ENCODE measurements at regions not wholly inside any gene's neighbourhood (a gene's known extent, or its start where the extent isn't known, plus 50 kb on each side); places are given as distances from the start of the nearest gene placed in this dataset.

DNA sequence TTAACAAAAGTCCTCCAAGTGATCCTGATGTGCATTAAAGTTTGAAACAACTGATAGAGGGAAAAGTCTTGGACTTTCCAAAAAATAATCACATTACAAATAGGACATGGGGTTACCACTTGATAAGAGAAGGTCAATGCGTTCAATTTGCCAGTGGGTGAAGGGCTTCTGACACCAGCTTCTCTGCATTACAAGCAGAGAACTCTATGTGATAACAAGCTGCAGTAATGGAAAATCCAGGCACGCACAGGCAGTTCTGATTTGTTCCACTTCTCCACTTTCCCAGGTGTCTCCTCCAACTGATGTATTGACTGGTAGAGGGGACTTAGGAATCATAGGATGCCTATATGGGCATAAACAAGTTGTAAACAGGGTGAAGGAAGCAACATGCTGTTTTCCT, 234.0 kb upstream of the MGAT5 start:
- POLR2A ChIA-PET: no interaction called here
- H3K9me3 ChIP-seq (ENCODE audit: control insufficient read depth in 1 of 2, insufficient read depth in 1 of 2, low read depth in 1 of 2, low read length in 2 of 2): no peaks in the 10 kb centered on the region
- H3K79me2 ChIP-seq (ENCODE audit: insufficient read depth, low read length): no peaks in the 10 kb centered on the region
- H4K20me1 ChIP-seq (ENCODE audit: insufficient read depth): no peaks in the 10 kb centered on the region
- CTCF ChIA-PET: no interaction called here
- no peaks in the 10 kb centered on the region for H3K27me3 ChIP-seq (ENCODE audit: insufficient read depth, low read length)
- no peaks in the 10 kb centered on the region for H3K9me2 ChIP-seq (ENCODE audit: insufficient read depth)
- no peak overlapping the region for H3K4me3 ChIP-seq (replicated peaks in 1 of 2; ENCODE audit: low read depth in 1 of 2, low read length in 2 of 2)
- H2AFZ ChIP-seq (ENCODE audit: low read depth, low read length, poor library complexity, severe bottlenecking): no peak overlapping the region
- DNase-seq (ENCODE audit: low read depth, low spot score) (no peak), ATAC-seq (no peak)
- no peak overlapping the region for H3K27ac ChIP-seq (ENCODE audit: low read depth, low read length)
- BruUV-seq (replicated peaks): no TSS peak
- no peak overlapping the region for H3K9ac ChIP-seq (ENCODE audit: low read length)
- no peaks in the 10 kb centered on the region for H3K4me1 ChIP-seq (ENCODE audit: control insufficient read depth in 1 of 2, insufficient read depth in 2 of 2, low read length in 2 of 2)
- no peaks in the 10 kb centered on the region for H3K36me3 ChIP-seq (ENCODE audit: control insufficient read depth in 1 of 2, insufficient read depth in 2 of 2, low read length in 2 of 2)
- RAD21 ChIA-PET (ENCODE audit: low non-redundant PET in 1 of 2, low total read pairs in 2 of 2, uncharacterized antibody in 2 of 2, unreplicated experiment in 2 of 2): no interaction called here
- intact Hi-C loops (cut with micrococcal nuclease): no loop called here
- TF ChIP-seq CEBPB (IDR thresholded peaks at IDR 0.05; ENCODE audit: low read depth): no peak
- no peak overlapping the region for H3K4me2 ChIP-seq (ENCODE audit: low read length)

DNA sequence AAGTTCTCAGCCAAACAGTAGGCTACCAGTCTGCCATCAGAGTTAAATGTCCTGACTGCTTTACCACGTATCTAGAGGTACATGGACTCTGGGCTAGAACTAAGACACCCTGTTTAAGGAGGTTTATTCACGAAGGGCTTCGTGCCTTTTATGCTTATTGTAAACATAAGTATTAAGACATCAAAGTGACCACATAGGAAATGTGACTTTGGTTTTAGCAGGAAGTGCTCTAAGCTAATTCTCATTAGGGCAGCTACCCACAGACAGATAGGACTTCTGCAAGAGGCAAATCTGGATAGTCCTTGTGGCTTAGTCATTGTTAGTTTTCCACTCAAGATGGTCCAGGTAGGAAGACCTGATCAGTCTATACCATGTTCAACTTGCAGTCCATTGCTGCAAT, 233.3 kb upstream of the MGAT5 start:
- ATAC-seq (no peak), DNase-seq (ENCODE audit: low read depth, low spot score) (no peak)
- Histone ChIP-seq H3K4me1 (ENCODE audit: control insufficient read depth in 1 of 2, insufficient read depth in 2 of 2, low read length in 2 of 2) (no peaks in the 10 kb centered on the region), H3K4me2 (ENCODE audit: low read length) (no peak overlapping the region), H3K27ac (ENCODE audit: low read depth, low read length) (no peak overlapping the region), H2AFZ (ENCODE audit: low read depth, low read length, poor library complexity, severe bottlenecking) (no peak overlapping the region), H3K79me2 (ENCODE audit: insufficient read depth, low read length) (no peaks in the 10 kb centered on the region), H4K20me1 (ENCODE audit: insufficient read depth) (no peaks in the 10 kb centered on the region), H3K9ac (ENCODE audit: low read length) (no peak overlapping the region), H3K27me3 (ENCODE audit: insufficient read depth, low read length) (no peaks in the 10 kb centered on the region), H3K36me3 (ENCODE audit: control insufficient read depth in 1 of 2, insufficient read depth in 2 of 2, low read length in 2 of 2) (no peaks in the 10 kb centered on the region), H3K4me3 (replicated peaks in 1 of 2; ENCODE audit: low read depth in 1 of 2, low read length in 2 of 2) (no peak overlapping the region), H3K9me2 (ENCODE audit: insufficient read depth) (no peaks in the 10 kb centered on the region), H3K9me3 (ENCODE audit: control insufficient read depth in 1 of 2, insufficient read depth in 1 of 2, low read depth in 1 of 2, low read length in 2 of 2) (no peaks in the 10 kb centered on the region)
- CTCF ChIA-PET: no interaction called here
- TF ChIP-seq EZH2phosphoT487 (IDR thresholded peaks at IDR 0.05; ENCODE audit: borderline replicate concordance): no peak
- TF ChIP-seq SP1 (IDR thresholded peaks at IDR 0.05; ENCODE audit: low read depth): no peak
- TF ChIP-seq, protein P1, sequence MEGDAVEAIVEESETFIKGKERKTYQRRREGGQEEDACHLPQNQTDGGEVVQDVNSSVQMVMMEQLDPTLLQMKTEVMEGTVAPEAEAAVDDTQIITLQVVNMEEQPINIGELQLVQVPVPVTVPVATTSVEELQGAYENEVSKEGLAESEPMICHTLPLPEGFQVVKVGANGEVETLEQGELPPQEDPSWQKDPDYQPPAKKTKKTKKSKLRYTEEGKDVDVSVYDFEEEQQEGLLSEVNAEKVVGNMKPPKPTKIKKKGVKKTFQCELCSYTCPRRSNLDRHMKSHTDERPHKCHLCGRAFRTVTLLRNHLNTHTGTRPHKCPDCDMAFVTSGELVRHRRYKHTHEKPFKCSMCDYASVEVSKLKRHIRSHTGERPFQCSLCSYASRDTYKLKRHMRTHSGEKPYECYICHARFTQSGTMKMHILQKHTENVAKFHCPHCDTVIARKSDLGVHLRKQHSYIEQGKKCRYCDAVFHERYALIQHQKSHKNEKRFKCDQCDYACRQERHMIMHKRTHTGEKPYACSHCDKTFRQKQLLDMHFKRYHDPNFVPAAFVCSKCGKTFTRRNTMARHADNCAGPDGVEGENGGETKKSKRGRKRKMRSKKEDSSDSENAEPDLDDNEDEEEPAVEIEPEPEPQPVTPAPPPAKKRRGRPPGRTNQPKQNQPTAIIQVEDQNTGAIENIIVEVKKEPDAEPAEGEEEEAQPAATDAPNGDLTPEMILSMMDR (IDR thresholded peaks at IDR 0.05 in 2 of 3, conservative IDR thresholded peaks at IDR 0.05 in 1 of 3; ENCODE audit: borderline replicate concordance in 1 of 3, insufficient read depth in 1 of 3, low read depth in 2 of 3, low read length in 2 of 3): no peak
- no peak for TF ChIP-seq CEBPB (IDR thresholded peaks at IDR 0.05; ENCODE audit: low read depth)
- no peak for TF ChIP-seq TCF7L2 (IDR thresholded peaks at IDR 0.05; ENCODE audit: borderline replicate concordance, extremely low read depth, insufficient read depth, insufficient read length)
- no peak for TF ChIP-seq RAD21 (IDR thresholded peaks at IDR 0.05; ENCODE audit: low read depth)
- no peak for TF ChIP-seq ZNF274 (IDR thresholded peaks at IDR 0.05; ENCODE audit: low read depth, low read length)
- no peak for TF ChIP-seq YY1 (IDR thresholded peaks at IDR 0.05; ENCODE audit: extremely low read depth, insufficient replicate concordance, low read depth, low read length)
- no peak for TF ChIP-seq ZBTB33 (IDR thresholded peaks at IDR 0.05; ENCODE audit: extremely low read depth, insufficient replicate concordance, low read length)
- TF ChIP-seq SRF (IDR thresholded peaks at IDR 0.05; ENCODE audit: low read depth): no peak
- TF ChIP-seq ELF1 (IDR thresholded peaks at IDR 0.05; ENCODE audit: borderline replicate concordance, low read depth): no peak
- no peak for TF ChIP-seq CBX3 (IDR thresholded peaks at IDR 0.05; ENCODE audit: low read depth)
- TF ChIP-seq JUND (IDR thresholded peaks at IDR 0.05): no peak
- TF ChIP-seq POLR2AphosphoS5 (IDR thresholded peaks at IDR 0.05; ENCODE audit: low read depth, low read length): no peak
- RAD21 ChIA-PET (ENCODE audit: low non-redundant PET in 1 of 2, low total read pairs in 2 of 2, uncharacterized antibody in 2 of 2, unreplicated experiment in 2 of 2): no interaction called here
- POLR2A ChIA-PET: no interaction called here
- no TSS peak for BruUV-seq (replicated peaks)
- intact Hi-C loops (cut with micrococcal nuclease): no loop called here
